ENCODE measurements at regions not wholly inside any gene's neighbourhood (a gene's known extent, or its start where the extent isn't known, plus 50 kb on each side); places are given as distances from the start of the nearest gene placed in this dataset.

DNA sequence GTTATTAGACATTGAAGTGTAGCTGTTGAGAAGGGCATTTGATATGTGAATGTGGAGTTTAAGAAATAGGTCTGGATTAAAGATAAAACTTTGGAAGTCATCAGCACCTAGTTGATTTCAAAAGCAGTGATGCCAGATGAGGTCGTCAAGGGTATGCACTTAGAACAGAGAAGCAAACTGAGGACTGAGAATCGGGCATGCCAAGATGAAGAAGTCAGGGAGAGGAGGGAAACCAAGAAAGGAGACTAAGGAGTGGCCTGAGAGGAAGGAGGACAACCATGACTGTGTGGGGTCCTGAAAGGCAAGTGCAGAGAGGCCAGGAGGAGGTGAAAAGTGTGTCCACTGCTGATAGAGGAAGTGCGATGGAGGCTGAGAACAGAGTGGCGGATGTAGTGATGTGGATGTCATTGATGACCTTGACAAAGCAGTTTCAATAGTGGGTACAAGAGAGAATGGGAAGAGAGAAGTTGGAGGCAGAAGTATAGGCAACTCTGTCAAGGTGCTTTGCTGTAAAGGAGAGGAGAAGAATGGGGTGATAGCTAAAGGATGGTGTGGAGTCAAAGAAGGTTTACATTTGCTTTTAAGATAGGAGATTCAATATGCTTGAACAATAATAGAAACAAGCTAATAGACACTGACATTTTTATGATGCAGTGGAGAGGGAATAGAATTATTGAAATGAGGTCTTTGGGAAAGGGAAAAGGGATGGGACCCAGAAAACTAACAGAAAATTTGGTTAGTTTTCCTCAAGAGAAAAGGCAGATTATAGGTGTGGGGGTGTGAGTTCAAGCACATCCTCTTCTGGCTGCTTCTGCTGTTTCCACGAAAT is 139.7 kb upstream of the TMEM170B start:
- TF ChIP-seq, protein P1, sequence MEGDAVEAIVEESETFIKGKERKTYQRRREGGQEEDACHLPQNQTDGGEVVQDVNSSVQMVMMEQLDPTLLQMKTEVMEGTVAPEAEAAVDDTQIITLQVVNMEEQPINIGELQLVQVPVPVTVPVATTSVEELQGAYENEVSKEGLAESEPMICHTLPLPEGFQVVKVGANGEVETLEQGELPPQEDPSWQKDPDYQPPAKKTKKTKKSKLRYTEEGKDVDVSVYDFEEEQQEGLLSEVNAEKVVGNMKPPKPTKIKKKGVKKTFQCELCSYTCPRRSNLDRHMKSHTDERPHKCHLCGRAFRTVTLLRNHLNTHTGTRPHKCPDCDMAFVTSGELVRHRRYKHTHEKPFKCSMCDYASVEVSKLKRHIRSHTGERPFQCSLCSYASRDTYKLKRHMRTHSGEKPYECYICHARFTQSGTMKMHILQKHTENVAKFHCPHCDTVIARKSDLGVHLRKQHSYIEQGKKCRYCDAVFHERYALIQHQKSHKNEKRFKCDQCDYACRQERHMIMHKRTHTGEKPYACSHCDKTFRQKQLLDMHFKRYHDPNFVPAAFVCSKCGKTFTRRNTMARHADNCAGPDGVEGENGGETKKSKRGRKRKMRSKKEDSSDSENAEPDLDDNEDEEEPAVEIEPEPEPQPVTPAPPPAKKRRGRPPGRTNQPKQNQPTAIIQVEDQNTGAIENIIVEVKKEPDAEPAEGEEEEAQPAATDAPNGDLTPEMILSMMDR (IDR thresholded peaks at IDR 0.05): no peak
- H3K4me1 ChIP-seq: peaks cover 22% of the 10 kb centered on the region
- DNase-seq: no peak
- no peak overlapping the region for H3K4me3 ChIP-seq
- H3K27me3 ChIP-seq: no peaks in the 10 kb centered on the region
- no peak for ATAC-seq
- H3K27ac ChIP-seq: peak overlapping the region; percentile 43
- H3K9me3 ChIP-seq: no peaks in the 10 kb centered on the region
- H3K36me3 ChIP-seq: no peaks in the 10 kb centered on the region
- intact Hi-C loops (cut with DNase I): no loop called here

DNA sequence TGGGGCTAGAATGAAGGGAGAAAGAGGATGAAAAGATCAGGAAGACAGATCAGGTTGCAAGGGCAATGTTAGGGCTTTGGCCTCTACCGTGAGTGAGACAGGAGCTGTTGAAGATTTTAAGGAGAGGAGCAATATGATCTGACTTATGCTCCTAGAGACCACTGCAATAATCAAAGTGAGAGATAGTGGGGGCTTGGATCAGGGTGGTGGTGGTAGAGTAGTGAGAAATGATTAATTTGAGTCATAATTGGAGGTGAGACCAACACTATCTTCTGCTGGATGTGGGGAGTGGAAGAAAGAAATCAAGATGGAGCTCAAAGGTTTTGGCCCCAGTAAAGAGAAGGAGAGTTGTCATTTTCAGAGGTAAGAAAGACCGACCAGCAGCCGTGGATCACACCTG is 140.7 kb upstream of the TMEM170B start:
- peaks cover 32% of the 10 kb centered on the region for H3K4me1 ChIP-seq
- no peak overlapping the region for H3K4me3 ChIP-seq
- ATAC-seq: no peak
- DNase-seq: no peak
- H3K9me3 ChIP-seq: no peaks in the 10 kb centered on the region
- H3K27ac ChIP-seq: no peak overlapping the region
- TF ChIP-seq, protein P1 (IDR thresholded peaks at IDR 0.05): no peak
- no peaks in the 10 kb centered on the region for H3K27me3 ChIP-seq
- H3K36me3 ChIP-seq: no peaks in the 10 kb centered on the region
- intact Hi-C loops (cut with DNase I): no loop called here

DNA sequence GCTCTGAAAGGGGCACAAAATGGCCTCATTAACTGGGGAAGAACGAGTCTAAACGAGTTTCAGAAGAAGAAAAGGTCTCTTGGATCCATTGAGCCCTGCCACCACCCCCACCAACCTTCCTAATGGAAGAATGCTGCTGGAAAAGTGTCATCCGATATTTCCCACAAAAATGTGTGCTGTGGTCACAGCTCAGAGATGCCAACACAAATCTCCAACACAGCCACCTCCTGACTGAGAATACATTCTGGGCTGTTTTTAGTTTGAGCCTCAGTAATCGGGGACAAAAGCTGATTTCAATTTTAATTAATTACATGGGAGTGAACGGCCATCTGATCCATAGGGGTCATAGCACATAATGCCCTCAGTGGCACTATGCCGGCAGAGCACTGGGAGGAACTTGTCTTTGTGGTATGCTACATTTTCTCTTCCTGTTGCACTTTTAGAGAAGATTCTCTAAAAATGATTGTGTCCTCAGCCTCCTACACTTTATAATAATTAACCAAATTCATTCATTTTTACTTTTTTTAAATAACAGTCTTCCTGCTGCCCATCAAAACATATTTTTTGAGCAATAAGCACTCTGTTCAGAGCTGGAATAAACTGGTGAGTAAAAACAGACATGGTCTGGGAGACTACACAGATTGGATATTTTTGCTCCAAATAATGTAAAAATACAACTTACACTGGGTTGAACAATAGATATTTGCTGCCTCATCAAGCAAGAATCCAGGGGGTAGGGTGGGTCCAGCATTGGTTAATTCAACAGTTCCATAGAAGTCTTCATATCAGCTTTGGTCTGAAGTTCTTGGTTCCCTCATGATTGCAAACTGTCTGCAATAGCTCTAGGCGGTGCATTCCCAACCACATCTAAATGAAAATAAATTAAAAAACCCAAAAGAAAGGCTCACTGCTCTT is 143.6 kb upstream of the TMEM170B start:
- Histone ChIP-seq H3K4me3 (no peak overlapping the region), H3K36me3 (no peaks in the 10 kb centered on the region), H3K27ac (peak overlapping the region; percentile 75), H3K4me1 (peaks cover 51% of the 10 kb centered on the region), H3K27me3 (no peaks in the 10 kb centered on the region), H3K9me3 (no peaks in the 10 kb centered on the region)
- TF ChIP-seq, protein P1 (IDR thresholded peaks at IDR 0.05): no peak
- intact Hi-C loops (cut with DNase I): no loop called here
- ATAC-seq (no peak), DNase-seq (no peak)

DNA sequence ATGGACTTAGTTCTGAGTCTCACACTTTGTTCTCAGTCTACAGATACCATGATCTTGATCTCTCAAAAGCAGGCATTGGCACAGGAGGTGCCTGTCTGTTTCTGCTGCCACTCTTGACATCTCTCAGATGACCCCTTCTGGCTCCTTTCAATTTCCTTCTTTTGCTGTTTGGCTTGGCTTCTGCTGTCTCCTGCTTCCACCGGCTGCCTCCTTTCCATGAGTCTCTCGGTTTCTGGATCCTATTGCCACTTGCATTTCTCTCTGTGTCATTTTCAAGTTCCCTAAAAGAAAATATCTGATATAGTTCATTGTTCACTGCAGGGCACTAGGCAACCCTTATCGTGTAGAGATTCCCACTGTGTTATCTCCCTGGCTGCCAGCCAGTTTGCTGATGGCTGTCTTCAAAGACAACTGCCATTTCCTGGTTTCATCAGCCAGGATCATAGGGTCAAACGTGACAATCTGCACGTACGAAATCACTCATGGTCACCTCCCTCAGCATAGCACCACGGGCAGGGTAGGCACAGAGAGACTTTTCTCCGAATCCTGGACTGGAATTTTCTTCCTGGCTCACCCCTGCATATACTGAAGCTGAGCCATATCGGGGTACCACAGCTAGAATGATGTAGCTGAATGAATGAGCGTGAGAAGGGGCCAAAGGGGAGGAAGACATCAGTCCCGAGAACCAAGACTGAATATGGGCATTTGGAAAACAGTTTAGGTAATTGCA is 144.6 kb upstream of the TMEM170B start:
- Histone ChIP-seq H3K9me3 (no peaks in the 10 kb centered on the region), H3K27ac (peak overlapping the region; percentile 75), H3K4me1 (peaks cover 48% of the 10 kb centered on the region), H3K4me3 (no peak overlapping the region), H3K36me3 (no peaks in the 10 kb centered on the region), H3K27me3 (no peaks in the 10 kb centered on the region)
- intact Hi-C loops (cut with DNase I): no loop called here
- no peak for DNase-seq
- peak; percentile 12 for ATAC-seq
- TF ChIP-seq, protein P1 (IDR thresholded peaks at IDR 0.05): no peak

DNA sequence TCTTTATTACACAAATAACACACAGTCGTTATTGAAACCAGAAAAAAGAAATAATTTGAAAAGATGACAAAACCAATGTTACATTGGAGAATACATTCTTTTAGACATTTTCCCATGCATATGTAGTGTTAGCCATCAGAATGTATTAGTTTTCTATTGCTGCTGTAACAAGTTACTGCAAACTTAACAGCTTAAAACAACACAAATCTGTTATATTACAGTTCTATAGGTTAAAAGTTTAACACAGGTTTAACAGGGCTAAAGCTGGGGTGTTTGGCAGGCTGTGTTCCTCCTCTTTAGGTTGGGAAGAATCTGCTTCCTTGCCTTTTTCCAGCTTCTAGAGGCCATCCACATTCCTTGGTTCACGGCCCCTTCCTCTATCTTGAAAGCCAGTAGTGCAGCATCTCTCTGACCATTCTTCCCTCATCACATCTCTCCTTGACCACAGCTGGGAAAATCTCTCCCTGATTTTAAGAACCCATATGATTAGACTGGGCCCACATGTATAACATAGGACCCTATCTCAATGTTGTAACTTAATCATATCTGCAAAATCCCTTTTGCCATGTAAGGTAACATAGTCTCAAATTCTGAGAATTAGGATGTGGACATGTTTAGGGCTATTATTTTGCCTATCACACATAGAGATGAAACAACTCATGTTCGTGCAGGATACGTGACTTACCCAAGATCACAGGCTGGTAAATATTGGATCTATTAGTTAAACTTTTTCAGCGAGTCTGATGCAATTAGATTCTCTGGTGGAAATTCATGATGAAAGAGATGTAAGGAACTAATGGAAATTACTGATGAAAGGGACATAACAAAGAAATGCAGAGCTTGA is 145.4 kb upstream of the TMEM170B start:
- intact Hi-C loops (cut with DNase I): no loop called here
- Histone ChIP-seq H3K36me3 (no peaks in the 10 kb centered on the region), H3K9me3 (no peaks in the 10 kb centered on the region), H3K4me1 (peaks cover 48% of the 10 kb centered on the region), H3K27ac (peak overlapping the region; percentile 75), H3K27me3 (no peaks in the 10 kb centered on the region), H3K4me3 (no peak overlapping the region)
- DNase-seq (no peak), ATAC-seq (no peak)
- TF ChIP-seq, protein P1 (IDR thresholded peaks at IDR 0.05): no peak

All from upper lobe of right lung (tissue), 1 donor.